GM12874 (cell line): ENCODE measurements at regions not wholly inside any gene's neighbourhood (a gene's known extent, or its start where the extent isn't known, plus 50 kb on each side); places are given as distances from the start of the nearest gene placed in this dataset.

Source experiments
- TF ChIP-seq, protein P1 (sequence below): IDR thresholded peaks from 2 replicates; pipeline ENCODE4 v1.5.1; 2011; ENCODE audit warnings: low read depth, mild to moderate bottlenecking, control low read depth, low read length, moderate library complexity; ENCODE audit not compliant: insufficient read depth

GRCh38 chr3:35070088-35070487 lies 569.2 kb upstream of the ARPP21 start:
- TF ChIP-seq, protein P1, sequence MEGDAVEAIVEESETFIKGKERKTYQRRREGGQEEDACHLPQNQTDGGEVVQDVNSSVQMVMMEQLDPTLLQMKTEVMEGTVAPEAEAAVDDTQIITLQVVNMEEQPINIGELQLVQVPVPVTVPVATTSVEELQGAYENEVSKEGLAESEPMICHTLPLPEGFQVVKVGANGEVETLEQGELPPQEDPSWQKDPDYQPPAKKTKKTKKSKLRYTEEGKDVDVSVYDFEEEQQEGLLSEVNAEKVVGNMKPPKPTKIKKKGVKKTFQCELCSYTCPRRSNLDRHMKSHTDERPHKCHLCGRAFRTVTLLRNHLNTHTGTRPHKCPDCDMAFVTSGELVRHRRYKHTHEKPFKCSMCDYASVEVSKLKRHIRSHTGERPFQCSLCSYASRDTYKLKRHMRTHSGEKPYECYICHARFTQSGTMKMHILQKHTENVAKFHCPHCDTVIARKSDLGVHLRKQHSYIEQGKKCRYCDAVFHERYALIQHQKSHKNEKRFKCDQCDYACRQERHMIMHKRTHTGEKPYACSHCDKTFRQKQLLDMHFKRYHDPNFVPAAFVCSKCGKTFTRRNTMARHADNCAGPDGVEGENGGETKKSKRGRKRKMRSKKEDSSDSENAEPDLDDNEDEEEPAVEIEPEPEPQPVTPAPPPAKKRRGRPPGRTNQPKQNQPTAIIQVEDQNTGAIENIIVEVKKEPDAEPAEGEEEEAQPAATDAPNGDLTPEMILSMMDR: no peak

- TF ChIP-seq, protein P1: no peak
Observed at GRCh38 chr3:35071772-35072171, 567.6 kb upstream of the ARPP21 start.

GRCh38 chr3:35078780-35079179 lies 560.5 kb upstream of the ARPP21 start:
- TF ChIP-seq, protein P1: no peak

GRCh38 chr3:35079403-35079802 lies 559.9 kb upstream of the ARPP21 start:
- TF ChIP-seq, protein P1: no peak

- TF ChIP-seq, protein P1: no peak
Observed at GRCh38 chr3:35081899-35082298, 557.4 kb upstream of the ARPP21 start.

- TF ChIP-seq, protein P1: no peak
Observed at GRCh38 chr3:35088943-35089342, 550.4 kb upstream of the ARPP21 start.

GRCh38 chr3:35114686-35115085 lies 524.6 kb upstream of the ARPP21 start:
- TF ChIP-seq, protein P1: no peak

DNA sequence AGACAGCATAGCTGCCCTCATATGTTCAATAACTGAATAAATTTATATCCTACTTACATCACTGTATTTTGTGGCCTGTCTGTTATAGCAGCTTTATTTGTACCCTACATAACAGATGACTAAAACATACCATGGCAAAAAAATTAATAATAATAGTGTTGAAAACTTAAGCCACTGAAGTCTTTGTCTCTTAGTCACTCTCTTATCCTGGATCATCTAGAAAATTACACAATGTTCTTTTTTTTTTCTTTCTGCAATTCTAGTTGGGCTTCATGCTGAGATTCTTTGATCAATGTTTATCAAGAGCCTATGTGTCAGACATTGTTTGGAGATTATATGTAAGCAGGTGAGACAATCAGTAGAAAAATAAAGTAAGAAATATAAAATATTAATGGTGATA lies 519.3 kb upstream of the ARPP21 start:
- TF ChIP-seq, protein P1: no peak
